ENCODE measurements at regions not wholly inside any gene's neighbourhood (a gene's known extent, or its start where the extent isn't known, plus 50 kb on each side); places are given as distances from the start of the nearest gene placed in this dataset.

DNA sequence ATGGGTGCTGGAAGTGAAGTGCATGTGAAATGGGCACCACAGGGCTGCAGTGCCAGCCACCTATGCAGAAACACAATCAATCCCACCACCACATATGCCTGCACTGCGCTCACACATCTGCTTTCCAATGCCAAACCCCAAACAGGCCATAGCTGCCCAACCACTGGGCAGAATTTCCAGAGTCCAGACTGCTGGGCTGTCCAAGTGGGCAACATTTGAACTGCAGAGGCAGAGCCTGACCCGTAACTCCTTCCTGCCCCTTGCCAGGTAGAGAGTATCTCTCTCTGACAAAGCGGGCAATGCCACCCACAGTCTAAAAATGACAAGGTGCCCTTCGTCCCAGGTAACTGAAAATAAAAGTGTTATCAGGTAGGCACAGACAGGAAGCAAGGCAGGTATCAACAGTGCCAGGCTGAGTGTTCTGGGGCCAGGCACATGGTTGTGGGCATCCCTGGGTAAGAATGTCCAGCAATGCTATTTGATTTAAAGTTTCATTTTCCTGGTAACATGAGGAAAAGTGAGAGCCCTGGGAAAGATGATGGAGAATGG lies 79.5 kb downstream of the FOXA2 start:
- DNase-seq: no peak

DNA sequence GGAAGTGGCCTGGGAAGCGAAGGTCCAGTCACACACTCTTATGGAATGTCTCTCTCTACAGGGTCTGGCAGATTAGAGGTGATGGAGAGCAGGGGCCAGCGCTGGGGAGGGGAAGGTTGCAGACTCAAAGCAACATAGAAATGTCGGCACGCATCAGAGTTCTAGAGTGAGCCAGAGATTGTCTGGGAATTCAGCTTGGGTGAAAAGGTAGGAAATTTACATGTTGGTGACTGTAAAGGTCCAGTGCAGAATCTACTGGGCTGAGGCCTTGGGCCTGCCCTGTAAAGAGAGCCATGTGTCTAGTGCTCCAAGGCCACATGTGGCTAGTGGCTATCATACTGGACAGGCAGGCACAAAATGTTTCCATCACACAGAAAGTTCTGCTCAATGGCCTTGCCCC lies 80.8 kb downstream of the FOXA2 start:
- no peak for DNase-seq

DNA sequence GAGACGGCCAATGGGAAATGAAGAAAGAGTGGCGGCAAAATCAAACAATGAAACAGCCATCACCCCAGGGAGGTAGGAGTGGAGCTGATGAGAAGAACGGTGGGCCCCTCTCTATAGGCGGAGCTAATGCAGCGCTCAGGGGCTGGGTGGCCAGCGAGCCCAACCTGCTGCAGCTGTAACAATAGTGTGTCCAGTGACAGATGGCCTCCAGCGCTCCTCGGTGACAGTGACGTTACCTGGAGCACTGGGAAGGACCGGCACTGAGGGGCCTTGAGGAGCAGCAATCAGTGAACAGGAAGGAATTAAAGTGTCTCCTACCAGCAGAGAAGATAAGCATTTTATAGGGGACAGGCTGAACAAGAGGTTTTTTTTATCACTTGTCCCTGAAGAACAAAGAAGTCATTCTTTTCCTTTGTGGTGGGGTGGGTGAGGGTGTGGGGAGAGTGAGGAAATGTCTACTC lies 81.6 kb downstream of the FOXA2 start:
- DNase-seq: no peak

GRCh38 chr20:22501566-22502344 lies 82.6 kb downstream of the FOXA2 start:
- no peak for DNase-seq

- DNase-seq: no peak
These were observed 83.3 kb downstream of the FOXA2 start for GRCh38 chr20:22501034-22501433.

GRCh38 chr20:22499515-22500166 lies 84.7 kb downstream of the FOXA2 start:
- DNase-seq: no peak

- no peak for DNase-seq
These were observed 87.6 kb downstream of the FOXA2 start for GRCh38 chr20:22496817-22497216.

- no peak for DNase-seq
These were observed 88.6 kb downstream of the FOXA2 start for GRCh38 chr20:22495789-22496188.

- no peak for DNase-seq
These were observed 89.2 kb downstream of the FOXA2 start for GRCh38 chr20:22495172-22495571.

DNA sequence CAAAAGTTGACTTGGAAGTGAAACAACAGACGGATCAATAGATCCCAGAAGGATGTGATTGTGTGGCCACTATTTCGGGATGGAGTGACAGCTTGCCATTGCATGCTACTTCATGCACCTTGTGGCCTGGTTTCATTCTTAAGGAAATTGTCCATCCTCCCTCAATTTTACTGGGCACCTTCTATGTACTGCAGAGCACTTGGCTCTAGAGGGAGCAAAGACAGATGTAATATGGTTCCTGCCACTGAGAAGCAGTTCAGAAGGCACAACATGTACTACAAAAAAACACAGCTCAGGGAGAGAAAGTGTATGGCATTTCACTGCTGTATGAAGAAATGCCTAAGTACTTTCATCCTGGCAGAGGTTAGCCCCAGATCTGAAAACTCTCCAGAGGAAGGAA lies 91.9 kb downstream of the FOXA2 start:
- DNase-seq: no peak

DNA sequence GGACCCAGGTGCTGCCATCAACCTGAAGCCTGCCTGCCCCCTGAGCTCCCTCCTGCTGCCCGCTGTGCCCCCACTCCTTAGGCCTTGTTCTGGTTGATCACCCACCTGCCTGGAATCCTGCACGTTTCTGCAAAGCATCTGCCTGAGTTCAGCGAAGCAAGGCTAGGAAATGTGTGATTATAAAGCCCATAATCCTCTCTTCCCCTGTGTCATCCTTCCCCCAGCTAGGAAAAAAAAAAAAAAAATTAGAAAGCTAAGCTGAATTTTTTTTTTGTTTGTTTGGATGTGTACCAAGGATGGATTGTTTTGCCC lies 93.2 kb downstream of the FOXA2 start:
- DNase-seq: no peak

DNA sequence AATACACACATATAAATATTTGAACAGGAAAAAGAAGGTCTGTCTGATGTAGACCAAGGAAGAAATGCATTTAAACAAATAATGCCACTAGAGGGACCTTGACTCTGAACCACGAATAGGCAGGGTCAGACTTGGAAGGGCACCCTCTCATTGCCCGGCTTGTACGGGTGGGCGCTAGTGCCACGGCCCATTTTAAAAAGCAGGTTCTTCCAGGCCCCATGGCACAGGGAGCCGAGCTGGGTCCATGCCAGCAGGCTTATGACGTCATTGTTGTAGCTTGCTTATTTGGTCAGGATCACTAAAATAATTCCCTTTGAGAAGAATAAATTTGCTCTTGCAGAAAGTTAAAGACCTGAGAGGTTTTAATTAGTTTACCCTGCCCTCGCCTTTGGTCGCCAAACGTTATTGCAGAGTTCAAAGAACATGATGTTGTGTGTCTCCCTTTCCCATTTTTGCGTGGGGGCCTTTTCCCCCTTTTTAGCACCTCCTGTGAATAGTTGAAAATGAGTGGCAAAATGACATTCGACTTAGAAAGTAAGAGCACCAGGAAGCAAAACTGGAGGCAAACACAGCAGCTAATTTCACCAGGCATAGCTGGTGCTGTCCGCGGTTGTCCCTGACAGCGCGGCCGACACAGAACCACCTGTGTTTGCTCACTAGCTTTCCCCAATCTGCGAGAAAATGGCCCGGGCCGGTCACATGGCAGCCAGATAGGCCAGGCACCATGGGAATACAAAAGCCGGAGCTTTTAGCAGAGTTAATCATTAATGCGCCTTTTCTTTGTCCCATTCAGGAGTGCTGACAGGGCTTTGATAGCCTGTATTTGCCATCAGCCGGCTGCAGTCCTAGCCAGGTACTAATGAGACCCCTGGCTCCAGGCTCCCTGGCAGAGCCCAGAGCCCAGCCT lies 93.8 kb downstream of the FOXA2 start:
- DNase-seq: no peak

DNA sequence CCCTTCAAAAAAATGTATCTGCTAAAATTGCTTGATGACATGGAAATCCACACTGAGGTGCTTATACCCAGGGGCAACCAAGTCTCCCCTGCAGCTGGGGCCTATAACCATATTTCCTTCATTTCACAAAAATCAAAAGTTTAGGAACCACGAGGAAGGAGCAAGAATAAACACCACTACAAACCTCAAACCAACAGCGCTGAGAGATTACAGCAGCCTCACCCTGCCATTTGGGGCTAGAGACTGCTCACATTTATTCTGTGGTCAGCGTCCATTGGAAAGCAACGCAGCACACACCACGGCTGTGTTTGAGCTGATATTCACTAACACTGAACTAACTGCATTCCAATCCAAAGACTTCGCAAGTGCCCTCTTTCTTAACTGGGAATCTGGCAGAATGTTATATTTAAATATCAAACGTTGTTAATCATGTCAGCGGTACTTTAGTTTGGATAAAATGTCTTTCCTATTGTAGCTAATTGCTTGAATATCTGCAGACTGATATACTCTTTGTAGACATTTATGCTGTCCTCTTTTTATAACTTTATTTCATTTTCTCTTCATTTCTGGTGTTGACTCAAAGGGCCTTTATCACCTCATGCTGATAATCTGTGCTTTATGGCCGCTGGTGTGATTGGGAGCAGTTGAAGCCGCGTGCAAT lies 94.6 kb downstream of the FOXA2 start:
- no peak for DNase-seq

- no peak for DNase-seq
These were observed 104.0 kb downstream of the FOXA2 start for GRCh38 chr20:22480336-22480735.

DNA sequence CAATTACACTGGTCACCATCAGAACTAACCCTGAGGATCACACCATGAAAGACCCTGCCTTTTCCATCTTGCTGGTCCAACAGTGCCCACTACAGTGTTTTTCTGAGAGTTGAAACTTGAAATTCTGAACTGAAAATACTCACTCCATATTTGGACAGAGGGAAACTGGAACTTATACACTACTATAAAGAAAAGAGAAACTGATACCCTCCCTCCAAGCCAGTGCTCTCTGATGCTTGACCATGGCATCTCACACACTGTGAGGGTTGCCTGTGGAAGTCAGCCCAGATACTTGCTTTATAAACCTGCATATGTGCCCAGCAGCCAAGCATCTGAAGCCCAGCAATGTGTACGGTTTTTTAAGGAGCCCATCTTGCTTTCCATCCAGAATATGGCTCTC lies 108.7 kb downstream of the FOXA2 start:
- DNase-seq: no peak

DNA sequence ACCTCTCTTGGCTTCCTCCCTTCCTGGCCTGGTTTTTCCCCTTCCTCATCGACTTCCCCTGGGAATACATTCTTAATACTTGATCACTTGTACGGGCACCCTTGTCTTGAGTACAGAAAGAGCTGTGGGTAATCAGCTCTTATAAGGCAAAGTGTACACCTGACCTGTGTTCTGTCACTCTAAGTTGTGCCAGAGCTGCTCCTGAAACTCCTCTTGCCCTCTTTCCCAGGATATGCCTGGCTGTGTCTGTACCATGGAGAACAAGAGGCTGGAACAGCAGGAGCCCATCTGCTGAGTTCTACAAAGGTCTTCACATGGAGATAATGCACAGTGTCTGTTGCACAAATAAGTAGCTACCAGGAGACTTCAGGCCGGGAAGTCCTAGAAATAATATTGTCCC lies 110.1 kb downstream of the FOXA2 start:
- DNase-seq: no peak

DNA sequence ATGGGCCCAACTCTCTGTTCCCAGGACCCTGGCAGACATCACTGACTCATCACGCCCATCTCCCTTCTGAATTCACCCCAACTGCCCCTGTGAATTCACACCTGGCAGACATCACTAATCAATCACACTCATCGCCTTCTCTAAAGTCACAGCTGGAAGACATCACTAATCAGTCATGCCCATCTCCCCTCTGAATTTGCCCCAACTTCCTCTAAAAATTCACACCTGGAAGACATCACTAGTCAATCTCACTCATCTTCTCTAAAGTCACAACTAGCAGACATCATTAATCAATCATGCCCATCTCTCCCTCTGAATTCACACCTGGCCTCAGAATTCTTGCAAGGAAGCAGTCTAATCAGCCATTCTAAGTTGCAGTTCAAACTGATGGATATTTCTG lies 111.1 kb downstream of the FOXA2 start:
- DNase-seq: no peak

DNA sequence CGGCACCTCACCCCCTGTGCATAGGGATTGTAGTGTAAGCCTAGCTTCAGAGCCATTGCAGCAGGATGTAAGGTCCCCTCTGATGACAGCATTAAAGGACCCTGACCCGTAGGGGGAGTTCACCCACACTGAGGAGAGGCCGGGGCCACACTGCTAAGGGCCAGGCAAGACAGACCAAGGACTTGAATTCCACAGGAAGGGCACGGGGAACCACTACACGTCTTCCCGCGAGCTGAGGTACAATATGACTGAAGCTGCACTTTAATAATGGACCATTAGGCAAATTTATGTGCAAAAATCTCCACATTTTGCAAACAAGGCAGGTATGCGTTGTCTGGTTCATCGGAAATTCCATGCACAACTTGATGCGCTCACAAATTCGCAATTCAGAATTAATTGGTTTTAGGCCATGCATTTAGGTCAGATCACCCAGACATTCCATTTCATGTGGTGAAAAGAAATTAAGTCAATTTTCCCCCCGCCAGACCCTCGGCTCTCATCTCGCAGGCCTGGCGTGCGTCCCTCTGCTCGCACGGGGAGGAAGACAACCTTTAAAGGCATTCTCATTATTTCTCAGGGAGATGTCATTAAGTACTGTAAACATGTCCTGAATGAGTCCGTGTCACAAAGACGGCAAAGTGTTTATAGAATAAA lies 111.8 kb downstream of the FOXA2 start:
- no peak for DNase-seq

GRCh38 chr20:22471156-22471836 lies 113.1 kb downstream of the FOXA2 start:
- no peak for DNase-seq

DNA sequence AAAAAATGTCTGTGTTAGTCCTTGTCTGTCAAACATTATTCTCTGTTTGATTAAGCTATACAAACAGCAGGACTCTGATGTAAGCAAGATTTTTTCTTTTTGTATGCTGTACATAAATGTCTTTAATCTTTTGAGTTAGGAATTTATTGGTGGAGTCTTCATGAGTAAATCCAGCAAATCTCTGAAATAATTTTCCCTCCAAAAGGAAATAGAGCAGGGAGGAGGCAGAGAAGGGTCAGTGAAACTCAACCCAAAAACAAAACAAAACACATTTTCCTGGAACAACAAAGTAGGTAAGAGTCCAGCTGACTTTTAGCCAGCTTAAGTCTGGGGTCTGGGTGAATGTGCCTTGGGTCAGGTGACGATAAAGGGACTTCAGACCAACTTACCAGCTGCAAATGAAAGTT lies 113.7 kb downstream of the FOXA2 start:
- no peak for DNase-seq

- no peak for DNase-seq
These were observed 117.8 kb downstream of the FOXA2 start for GRCh38 chr20:22466447-22467171.
